GM19193 (cell line): ENCODE measurements at regions not wholly inside any gene's neighbourhood (a gene's known extent, or its start where the extent isn't known, plus 50 kb on each side); places are given as distances from the start of the nearest gene placed in this dataset.

Experiments
- POLR2A ChIP-seq: IDR thresholded peaks from 4 replicates; pipeline ENCODE4 v1.6.1; 2011; ENCODE audit not compliant: insufficient read depth, insufficient read length; ENCODE audit errors: extremely low read depth

DNA sequence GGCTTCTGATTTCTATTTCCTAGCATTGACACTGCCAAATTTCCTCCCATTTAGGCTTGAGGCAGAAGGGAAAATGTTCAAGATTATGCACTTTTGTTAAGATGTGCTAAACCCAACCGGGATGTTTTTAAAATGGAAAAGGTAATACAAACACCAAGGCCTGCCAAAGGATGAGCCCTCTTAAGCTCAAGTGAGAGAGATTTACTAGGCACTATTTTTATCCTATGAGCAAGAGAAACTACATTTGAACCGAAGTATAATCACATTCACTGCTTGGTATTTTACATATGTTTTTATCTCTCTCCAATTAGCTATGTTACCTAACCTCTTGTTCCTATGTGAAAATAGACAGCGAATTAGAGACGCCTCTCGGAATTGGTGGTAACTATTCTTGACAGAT, 295.8 kb downstream of the GABRB3 start:
- TF ChIP-seq POLR2A: no peak

DNA sequence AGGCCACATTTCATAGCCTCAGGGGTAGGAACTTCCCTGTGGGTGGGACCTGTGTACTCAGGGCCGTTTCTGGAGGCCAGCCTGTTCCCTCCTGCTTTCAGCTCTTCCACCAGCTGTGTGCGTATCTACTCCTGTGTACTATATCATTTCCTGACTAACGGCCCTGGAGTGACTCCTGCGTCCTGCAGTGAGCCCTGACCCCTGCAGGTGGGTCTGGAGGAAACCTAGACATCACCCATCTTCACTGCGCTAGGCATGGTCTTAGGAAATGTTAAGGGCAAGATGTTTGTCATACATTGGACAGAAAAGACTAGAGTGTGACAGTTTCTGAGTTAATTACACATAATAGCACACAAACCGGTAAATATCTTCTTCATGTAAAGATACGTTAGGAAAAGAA, 297.3 kb downstream of the GABRB3 start:
- no peak for TF ChIP-seq POLR2A

DNA sequence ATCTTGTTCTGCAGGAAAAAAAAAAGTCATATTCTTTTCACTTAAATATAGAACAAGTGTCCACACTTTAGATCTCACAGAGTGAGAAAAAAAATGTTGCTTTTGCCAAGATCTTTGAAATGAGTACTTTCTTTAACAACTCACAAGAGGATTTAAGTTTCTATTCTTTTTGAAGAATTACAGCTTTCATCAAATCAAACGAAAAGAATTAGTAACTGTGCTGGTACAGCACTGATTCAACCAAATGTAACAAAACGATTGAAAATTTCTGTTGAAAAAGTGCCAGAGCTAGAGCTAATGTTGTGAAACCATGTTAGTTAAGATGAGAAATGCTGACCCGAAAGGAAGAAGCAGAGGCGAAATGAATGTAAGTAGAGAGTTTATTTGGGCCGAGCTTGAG, 300.2 kb downstream of the GABRB3 start:
- no peak for TF ChIP-seq POLR2A

- no peak for TF ChIP-seq POLR2A
Measured at GRCh38 chr15:26461847-26462608, 310.8 kb downstream of the GABRB3 start.

- TF ChIP-seq POLR2A: no peak
Measured at GRCh38 chr15:26460165-26460564, 312.7 kb downstream of the GABRB3 start.

DNA sequence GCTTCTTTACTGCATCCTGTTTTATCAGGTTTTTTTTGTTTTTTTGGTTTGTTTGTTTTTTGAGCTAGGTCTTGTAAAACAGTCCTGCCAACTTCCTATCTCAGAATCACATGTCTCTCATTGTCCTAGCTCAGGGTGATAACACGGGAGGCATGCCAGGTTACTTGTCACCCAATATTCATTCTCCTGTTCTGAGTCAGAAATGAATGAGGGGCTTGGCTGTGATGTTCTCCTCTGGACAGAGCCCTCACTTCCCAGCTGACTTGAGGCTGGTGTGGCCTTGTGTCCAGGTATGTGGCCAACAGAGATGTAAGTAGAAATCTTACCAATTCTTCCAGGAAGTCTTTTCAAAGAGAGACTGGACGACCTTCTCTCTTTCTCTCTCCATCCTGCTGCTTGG, 317.0 kb downstream of the GABRB3 start:
- TF ChIP-seq POLR2A: no peak

GRCh38 chr15:26453914-26454313, 319.0 kb downstream of the GABRB3 start:
- TF ChIP-seq POLR2A: no peak

GRCh38 chr15:26451995-26452394, 320.9 kb downstream of the GABRB3 start:
- no peak for TF ChIP-seq POLR2A

GRCh38 chr15:26449291-26449690, 323.6 kb downstream of the GABRB3 start:
- TF ChIP-seq POLR2A: no peak

DNA sequence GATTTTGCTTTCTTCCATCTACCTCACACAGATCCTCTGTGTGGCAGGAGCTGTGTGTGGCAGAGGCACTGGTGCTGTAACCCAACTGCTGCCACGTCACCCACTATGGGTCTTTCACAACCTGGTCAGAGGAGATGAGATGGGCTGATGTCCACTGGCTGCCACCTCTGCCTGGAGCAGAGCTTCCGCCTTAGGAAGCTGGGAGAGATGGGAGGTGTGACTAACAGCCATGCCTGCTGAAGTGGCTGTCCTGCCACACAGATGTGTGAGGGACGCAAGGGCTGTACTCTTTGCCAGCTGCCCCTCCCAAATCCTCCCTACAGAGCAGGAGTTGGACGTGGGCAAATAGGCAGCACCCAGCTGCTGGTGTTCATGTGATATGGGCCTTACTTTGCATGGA, 329.5 kb downstream of the GABRB3 start:
- TF ChIP-seq POLR2A: no peak

DNA sequence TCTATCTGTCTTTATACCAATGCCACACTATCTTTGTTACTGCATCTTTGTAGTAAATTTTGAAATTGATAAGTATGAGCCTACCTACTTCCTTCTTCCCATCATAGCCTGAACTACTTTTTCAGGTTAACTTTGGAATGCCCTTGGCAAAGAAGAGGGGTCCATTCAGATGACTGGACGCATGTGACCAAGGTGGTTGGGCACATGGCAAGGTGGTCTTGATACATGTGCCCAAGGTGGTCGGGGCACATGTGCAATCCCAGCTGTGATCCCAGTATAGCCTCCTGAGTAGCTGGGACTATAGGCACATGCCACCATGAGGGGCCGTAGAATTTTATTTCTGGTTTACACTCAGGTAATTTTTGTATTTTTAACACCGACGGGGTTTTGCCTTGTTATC, 330.2 kb downstream of the GABRB3 start:
- no peak for TF ChIP-seq POLR2A

DNA sequence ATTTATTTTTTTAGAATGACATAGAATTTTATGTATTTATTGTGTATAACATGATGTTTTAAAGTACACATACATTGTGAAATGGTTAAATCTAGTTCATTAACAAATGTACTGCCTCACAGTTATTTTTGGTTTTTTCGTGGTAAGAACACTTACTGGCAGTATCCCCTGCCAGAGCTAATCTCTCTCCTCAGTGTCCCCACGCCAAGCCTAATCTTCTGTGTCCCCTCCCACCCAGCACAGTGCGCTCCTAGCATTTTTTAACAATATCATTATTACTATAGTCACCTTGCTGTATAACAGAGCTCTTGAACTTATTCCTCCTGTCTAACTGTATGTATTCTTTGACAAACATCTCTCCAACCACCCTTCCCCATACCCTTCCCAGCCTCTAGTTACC, 333.2 kb downstream of the GABRB3 start:
- no peak for TF ChIP-seq POLR2A

GRCh38 chr15:26438718-26439117, 334.1 kb downstream of the GABRB3 start:
- no peak for TF ChIP-seq POLR2A

- TF ChIP-seq POLR2A: no peak
Measured at GRCh38 chr15:26438316-26438715, 334.6 kb downstream of the GABRB3 start.

DNA sequence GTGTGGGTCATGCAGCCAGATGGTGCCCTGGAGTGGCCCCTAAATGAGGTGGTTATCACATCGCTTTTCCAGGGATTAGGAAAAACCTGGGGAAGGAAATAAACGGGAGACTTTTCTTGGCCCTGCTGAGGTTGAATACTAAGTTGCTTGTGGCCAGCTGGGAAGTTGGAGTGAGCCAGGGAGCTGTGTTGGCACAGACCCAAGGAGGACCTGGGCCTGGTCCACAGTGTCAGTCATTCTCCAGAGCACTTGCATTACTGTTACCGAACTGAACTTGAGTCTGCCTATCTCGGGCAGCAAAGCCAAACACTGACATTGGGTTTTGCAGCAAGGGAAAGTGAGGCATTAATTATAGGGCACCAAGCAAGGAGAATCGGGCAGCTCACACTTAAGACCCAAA, 339.0 kb downstream of the GABRB3 start:
- no peak for TF ChIP-seq POLR2A

DNA sequence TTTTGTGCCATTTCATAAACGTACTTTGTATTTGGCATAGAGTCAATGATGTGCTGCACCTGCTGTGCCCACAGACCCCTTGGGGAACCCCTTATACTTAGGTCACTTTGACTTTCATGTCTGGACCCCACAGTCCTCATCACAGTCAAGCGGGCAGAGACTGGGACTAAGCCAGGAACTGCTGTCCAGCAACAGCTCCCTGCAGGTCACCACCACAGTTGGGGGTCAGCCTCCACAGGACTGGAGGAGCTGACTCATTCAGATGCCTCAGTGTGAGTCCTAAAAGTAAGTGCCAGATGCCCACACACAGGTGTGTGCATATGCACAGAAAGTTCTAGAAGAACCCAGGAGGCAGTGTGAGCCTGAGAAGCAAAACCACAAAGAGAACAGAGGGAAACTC, 339.8 kb downstream of the GABRB3 start:
- no peak for TF ChIP-seq POLR2A

GRCh38 chr15:26421065-26421464, 351.8 kb downstream of the GABRB3 start:
- TF ChIP-seq POLR2A: no peak

DNA sequence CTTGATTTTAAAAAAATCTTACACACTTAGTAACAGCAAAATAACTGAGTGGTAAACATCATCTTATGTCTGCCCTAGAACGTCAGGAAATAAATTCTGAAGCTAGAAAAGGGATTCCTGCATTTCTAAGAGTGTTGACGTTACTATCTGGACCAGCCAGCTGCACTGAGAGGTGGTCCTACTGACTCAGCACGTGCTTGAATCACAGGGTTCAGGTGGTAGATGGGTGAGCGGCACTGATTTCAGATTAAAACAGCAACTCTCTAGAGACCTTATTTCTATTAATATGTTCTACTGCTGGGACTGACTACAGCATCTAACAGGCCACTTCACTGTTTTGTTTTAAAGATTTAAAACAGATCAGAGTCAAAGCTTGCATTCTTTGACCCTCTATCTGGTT, 377.2 kb downstream of the GABRB3 start:
- TF ChIP-seq POLR2A: no peak

DNA sequence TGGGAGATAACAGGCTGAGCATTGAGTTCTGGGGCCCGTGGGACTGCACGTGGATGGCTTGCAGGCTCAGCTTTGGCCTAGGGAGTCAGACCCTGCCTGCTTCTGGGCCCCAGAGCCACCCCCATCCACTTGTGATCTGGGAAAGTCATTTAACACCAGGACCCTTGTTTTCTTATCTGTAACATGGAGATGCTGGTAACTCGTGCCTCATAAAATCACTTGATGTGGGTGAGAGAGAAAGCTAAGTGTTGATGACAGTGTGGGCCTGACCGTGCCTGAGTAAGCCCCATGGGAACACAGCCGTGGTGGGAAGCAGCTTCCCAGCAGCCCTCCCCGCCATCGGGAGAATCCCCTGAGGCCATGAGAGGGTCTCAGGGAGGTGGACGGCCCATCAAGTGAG, 378.1 kb downstream of the GABRB3 start:
- no peak for TF ChIP-seq POLR2A
